HG03108 (cell line): ENCODE measurements at regions not wholly inside any gene's neighbourhood (a gene's known extent, or its start where the extent isn't known, plus 50 kb on each side); places are given as distances from the start of the nearest gene placed in this dataset.
A peak's percentile ranks its signal among the peaks of the same experiment; 100 is the strongest.

ENCODE experiments used
- ATAC-seq: cut with Tn5 transposase; IDR thresholded peaks from one replicate; pipeline ENCODE4 v1.9.1; 2021; ENCODE audit warnings: moderate library complexity; ENCODE audit not compliant: unreplicated experiment

- no peak for ATAC-seq
Measured at GRCh38 chr2:8198766-8199382, 483.0 kb upstream of the ID2 start.

DNA sequence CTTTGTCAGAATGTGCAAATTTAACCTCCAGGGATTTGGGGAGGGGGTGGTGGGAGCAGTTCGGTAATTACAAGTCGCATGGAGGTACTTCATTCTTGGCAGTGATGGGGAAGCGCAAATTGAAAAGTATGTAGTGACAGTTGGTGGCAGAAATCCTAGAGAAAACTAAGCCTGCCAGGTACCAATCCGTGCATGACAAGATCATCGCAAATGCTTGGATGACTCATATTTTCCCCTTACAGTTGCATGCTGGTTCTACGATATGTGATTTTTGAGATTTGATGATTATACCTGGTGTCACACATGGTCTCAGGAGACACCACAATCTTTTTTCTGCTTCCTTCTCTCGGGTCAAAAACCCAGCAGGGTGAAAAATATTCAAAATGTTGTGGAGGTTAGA is 479.7 kb upstream of the ID2 start:
- ATAC-seq, result peak; percentile 89

DNA sequence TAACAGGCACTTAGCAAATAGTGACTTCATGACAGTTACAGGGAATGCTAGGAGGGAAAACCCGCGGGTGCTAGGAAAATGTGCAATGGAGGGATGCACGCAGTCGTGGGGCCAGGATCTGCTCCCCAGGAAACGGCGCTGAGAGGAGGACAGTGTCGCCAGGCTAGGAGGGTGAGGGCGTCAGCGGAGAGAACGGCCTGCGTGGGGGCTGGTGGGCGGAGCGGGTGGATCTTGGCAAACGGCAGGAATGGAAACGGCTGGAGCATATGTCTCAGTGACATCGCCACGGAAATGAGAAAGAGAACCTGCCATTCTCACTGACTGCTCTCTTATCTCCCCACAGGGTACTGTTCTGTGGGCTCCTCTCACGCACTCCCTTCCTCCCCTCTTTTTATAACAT is 478.5 kb upstream of the ID2 start:
- no peak for ATAC-seq

- ATAC-seq, result no peak
Measured at GRCh38 chr2:8204711-8205110, 477.1 kb upstream of the ID2 start.

DNA sequence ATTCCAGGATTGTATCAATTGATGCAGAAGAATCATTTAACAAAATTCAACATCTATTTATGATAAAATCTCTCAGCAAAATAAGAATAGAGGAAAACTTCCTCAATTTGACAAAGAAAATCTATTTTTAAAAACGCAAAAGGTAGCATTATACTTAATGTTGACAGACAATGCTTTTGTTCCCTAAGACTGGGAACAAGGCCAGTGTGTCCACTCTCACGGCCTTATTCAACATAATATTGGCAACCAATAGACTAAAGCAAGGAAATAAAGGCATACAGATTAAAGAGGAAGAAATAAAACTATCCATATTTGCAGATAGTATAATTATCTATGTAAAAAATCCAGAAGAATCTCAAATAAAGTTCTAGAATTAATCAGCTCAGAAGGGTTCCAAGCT is 472.4 kb upstream of the ID2 start:
- ATAC-seq, result no peak

DNA sequence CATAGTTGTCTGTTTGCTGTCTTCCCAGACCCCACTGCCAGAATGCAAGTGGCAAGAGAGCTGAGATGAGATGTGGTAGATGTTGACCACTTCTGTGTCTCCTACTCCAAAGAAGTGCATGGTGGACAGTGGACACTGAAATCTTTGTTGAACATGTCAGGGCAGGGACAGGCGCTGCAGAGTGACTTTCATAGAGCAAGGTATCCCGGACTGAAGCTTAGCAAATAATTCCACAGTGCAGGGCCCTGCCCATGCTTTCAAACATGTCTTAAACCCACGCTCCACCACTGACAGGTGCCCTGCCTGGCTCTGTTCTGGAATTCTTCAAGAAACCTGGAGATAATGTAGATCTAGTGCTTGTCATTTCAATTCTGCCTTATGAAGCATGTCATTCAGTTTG is 470.5 kb upstream of the ID2 start:
- no peak for ATAC-seq

GRCh38 chr2:8212239-8212638 is 469.6 kb upstream of the ID2 start:
- ATAC-seq, result no peak

DNA sequence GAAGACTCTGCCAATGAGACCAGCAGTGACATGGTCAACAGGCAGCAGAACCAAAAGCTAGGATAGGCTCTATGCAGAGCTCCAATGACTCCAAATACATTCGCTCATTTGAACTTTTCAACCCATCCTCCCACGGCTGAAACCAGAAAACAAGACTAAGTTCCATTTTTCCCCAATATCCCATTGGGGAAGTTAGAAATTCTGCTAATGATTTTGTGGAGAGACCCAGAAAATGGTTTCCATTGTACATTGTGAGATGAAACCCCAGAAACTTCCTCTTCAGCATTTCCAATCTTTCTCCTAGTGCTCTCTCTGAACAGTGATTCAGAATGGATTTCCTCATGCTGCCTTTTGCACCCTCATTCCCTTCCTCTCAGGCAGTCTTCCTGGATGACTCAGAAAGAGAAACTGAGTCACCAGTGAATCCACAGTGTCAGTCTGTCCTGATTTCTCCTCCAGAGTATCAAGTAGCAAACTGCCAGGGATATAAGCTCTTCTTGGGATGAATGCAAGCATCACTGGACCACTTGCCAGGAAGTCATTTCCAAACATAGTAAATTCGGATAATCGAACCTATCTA is 467.7 kb upstream of the ID2 start:
- no peak for ATAC-seq

- ATAC-seq, result peak; percentile 93
Measured at GRCh38 chr2:8215159-8215863, 466.5 kb upstream of the ID2 start.

GRCh38 chr2:8215982-8216381 is 465.9 kb upstream of the ID2 start:
- no peak for ATAC-seq

DNA sequence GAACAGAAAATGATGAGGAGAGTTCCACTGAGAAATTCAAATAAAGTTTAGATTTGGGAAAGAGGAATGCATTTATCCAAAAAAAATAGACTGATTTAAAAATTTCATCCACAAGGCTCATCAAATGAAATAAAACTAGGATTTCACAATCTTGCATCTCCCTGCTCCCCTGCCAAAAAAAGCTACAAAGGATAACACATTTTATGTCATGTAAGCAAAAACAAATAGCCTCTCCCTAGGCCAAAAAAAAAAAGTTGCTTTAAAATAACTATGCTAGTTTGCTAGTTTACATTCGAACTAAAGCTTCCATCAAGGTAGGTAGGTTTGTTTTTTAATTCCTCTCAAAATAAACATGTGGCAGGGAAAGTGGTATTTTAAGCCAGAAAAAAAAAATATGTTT is 465.5 kb upstream of the ID2 start:
- ATAC-seq, result no peak

DNA sequence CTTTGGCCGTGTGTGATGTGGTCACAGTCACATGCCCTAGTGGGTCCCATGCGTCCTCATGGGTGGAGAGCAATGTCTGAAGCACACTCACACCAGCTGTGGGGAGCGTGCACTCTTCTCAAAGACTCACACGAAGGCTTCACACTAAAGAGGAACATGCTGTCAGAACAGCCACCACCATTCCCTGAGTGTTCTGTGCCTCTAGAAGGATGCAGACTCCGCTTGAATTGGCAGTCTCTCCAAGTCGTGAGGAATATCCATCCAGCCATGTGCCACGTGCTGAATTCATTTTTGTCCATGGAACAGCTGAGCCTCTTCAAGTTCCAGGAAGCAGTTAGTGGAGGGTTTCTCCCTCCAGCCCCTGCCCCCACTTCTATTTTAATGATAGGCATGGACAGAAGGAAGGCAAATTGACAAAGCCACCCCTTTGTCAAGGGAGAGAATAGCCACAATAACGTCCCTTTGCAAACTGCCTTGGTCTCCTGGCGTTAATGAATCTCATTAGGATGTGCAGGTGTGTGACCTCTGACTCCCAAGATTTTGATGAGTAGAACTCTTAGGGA is 464.3 kb upstream of the ID2 start:
- no peak for ATAC-seq

DNA sequence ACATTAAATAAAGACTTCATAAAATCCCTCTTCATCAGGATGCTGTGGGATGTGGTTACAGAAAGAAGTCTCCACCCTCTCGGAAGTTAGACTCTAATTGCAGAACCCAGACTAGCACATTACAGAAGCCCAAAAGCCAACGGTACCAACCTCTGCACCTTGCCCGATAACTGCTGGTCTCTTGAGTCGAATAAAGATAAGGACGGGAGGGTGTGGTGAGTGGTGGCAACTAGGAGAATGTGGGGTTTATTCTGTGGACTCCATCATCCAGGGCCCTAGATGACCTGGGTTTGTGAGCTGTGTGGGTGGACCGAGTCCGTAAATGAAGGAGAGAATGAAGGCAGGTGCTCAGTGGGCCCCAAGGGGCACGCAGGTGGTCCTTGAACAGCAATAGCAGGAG is 462.8 kb upstream of the ID2 start:
- ATAC-seq, result no peak

DNA sequence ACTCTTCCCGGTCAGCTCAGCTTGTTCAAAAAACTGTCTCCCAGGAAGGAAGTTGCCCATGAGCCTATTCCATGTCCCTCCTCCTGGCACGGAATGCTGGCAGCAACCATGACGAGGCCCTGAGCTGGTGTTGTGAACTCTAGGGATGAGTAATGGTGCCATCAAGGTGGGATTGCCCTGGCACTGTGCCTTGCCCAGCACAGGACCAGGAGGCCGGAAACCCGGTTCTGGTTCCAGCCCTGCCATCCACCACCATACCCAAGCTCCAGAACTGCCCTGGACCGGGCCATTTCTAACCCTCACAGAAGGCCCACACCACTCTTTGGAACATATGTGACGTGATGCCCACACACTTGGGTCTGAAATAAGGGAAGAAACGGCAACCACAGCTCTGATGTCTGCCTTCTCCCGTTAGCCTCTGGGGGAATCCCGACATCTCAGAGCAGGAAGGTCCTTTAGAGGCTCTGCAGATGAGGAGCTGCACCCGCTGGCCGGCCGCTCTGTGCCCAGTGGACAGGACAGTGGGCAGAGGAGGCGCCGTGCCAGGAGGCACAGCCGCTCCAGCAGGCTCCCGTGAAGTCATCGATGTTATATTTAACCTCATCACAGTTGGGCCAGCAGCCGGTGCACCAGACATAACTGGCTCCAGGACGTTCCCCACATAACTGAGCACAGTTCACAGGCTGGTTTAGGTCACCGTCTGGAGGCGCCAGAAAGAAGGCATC is 462.1 kb upstream of the ID2 start:
- ATAC-seq, result no peak

DNA sequence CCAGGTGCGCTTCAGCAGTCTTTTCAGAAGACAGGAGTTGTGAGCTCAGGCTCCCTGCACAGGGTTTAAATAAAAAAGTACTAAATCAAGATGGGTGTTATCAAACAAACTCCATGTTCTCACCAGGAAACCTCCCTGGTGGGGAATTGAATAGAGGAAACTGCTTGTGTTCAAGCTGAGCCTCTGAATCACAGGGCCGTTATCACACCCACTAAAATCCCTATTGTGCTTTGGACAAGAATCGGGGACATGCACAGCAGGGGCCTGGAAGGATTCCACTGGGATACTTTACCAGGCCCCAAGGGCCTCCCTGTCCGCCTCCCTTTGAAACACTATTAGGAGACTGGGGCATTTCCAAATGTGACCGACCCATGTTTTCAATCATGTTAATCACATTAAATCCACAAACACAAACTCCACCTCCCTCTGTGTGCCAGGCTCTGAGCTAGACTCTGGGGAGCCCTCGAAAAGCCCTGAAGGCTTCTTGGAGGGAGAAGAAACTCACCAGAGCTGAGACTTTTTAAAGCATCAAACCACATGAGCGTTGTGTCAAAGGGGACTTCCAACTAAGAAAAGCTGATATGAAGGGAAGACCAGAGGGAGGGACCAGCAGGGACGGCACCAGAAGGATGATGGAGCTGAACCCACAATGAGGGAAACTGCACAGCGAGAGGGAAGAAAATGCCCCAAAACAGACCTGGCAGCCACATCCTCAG is 458.7 kb upstream of the ID2 start:
- no peak for ATAC-seq

- ATAC-seq, result no peak
Measured at GRCh38 chr2:8223695-8224346, 458.0 kb upstream of the ID2 start.

- no peak for ATAC-seq
Measured at GRCh38 chr2:8224347-8225190, 457.3 kb upstream of the ID2 start.

GRCh38 chr2:8225266-8225665 is 456.6 kb upstream of the ID2 start:
- no peak for ATAC-seq

- no peak for ATAC-seq
Measured at GRCh38 chr2:8225798-8226197, 456.1 kb upstream of the ID2 start.
